ENCODE measurements at regions not wholly inside any gene's neighbourhood (a gene's known extent, or its start where the extent isn't known, plus 50 kb on each side); places are given as distances from the start of the nearest gene placed in this dataset.

DNA sequence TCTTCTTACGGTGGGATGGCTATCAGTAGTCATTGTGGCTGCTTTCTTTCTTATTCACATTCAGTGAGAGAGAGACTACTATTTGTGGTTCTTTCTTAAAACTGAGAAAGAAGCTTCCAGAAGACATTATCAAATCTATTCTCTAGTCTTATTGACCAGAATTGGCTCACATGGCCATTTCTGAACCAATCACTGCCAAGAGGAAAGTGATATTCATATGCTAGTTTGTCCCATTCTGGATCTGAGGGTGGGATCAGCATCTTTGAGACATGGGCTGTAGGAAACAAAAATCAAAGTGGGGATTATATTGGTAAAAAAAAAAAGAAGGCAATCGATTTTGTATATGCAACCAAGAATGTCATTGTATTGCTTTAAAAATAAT lies 106.4 kb upstream of the RASGRP1 start:
- peaks cover 3 to 6% (median 4%) of the 10 kb centered on the region in 3 donors for H3K27me3 Mint-ChIP-seq (ENCODE audit: low read depth in 3 of 3)
- H3K9me3 Mint-ChIP-seq = no peaks in the 10 kb centered on the region
- no peak for DNase-seq

DNA sequence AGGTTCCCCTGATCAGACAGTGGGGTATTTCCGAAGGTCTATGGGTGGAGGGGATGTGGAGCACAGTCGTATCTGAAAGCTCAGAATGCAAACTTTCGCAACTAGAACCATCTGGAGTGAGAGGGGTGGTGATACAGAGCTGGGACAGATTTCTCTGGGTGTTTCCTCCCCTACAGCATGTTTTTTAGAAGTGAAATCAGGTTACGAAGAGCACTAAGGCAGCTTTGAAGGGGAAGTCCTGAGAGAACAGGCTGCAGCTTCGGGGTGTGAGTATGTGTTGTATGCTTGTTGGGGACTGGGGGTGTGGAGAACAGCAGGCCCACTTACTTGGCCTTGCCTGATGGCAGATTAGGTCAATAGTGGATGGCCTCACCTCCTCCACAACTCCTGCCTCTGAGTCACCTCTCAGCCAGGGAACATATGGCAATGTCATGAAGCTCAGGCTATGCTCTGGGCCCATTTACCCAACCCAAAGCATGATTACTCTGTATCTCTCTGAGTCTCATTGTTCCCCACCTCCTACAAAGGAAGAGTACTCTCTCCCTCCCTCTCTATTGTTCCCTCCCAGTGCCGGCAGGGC lies 107.2 kb upstream of the RASGRP1 start:
- Mint-ChIP-seq H3K4me1 (peaks cover 63 to 69% of the 10 kb centered on the region in 2 donors), H3K9me3 (no peaks in the 10 kb centered on the region), H3K4me3 (peak overlapping the region; percentile 6 to 75 (median 31)), H3K27me3 (ENCODE audit: low read depth in 3 of 3) (peaks cover 3 to 6% (median 4%) of the 10 kb centered on the region in 3 donors), H3K27ac (peak overlapping the region; percentile 86 to 99 (median 98)), H3K36me3 (peaks cover 0 to 3% (median 0%) of the 10 kb centered on the region in 3 donors)
- DNase-seq = peak in 1 of 3 donors; percentile 50

More for the DNA sequence above, 106.4 kb upstream of the RASGRP1 start:
- Mint-ChIP-seq H3K4me1 (peaks cover 67 to 76% of the 10 kb centered on the region in 2 donors), H3K27ac (peak overlapping the region; percentile 86 to 99 (median 98)), H3K36me3 (no peaks in the 10 kb centered on the region), H3K4me3 (peak overlapping the region; percentile 6 to 75 (median 61))

DNA sequence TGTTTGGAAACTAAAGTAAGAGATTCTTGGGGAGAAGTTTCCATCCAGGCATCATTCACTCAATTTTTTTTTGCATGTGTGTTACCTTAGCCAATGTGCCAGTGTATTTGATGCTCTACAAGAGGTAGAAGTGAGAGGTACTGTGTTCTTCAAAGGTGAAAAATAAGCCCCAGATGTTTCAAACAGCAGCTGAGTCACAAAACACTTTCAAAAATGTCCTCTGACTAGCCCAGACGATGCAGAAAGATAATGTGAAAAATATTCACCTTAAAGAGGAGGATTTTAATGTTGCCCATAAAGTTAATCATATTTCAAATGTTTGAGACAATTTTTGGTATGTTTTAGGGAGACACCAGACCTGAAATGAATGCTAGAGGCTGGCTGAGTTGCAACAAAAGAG lies 107.7 kb upstream of the RASGRP1 start:
- Mint-ChIP-seq H3K9me3 (no peaks in the 10 kb centered on the region), H3K36me3 (peaks cover 0 to 3% (median 0%) of the 10 kb centered on the region in 3 donors), H3K4me3 (peak overlapping the region in 2 of 5 donors; percentile 68 to 75), H3K27me3 (ENCODE audit: low read depth in 3 of 3) (peaks cover 4 to 6% (median 6%) of the 10 kb centered on the region in 3 donors), H3K27ac (peak overlapping the region; percentile 67 to 99 (median 98)), H3K4me1 (peaks cover 58 to 64% of the 10 kb centered on the region in 2 donors)
- no peak for DNase-seq

DNA sequence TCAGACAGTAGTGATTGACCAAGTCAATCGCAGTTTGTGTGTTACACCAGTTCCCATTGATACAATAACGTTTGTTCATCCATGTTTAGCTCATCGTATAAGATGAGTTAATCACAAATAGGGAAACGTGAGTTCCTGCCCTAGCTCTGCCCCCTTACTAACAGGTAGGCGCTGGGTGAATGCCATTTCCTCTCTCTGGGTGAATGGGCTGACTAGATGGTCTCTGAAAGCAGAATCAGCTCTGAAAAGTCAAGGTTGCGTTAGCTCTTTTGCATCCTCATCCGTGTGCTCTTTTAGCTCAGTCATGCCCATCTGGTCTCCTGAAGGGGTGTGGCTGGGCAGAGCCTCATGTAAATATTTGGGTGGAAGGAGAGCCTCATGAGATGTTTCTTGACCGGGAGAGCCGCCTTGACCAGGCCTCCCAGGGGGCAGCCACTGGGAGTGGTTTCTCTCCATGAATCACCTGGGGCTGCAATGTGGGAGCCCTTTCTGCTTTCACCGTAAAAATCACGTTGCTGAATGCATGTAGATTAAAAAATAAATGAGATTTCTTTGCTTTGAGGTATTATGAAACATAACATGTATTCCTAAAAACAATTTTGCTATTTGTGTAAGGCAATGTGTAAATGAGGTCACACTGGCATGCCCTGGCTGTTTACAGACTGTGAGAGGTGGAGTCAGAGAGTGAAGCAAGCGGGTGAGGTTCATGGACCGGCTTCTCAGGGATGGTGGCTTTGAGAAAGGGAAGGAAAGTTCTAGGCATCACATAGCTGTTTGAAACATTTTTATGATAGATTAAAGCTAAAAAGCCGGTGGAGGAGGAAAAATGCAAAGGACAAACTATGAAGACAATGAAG lies 108.4 kb upstream of the RASGRP1 start:
- H3K9me3 Mint-ChIP-seq = no peaks in the 10 kb centered on the region
- peaks cover 52 to 56% of the 10 kb centered on the region in 2 donors for H3K4me1 Mint-ChIP-seq
- H3K27me3 Mint-ChIP-seq (ENCODE audit: low read depth in 3 of 3) = peaks cover 4 to 7% (median 6%) of the 10 kb centered on the region in 3 donors
- no peak for DNase-seq
- peaks cover 3% of the 10 kb centered on the region in 3 donors for H3K36me3 Mint-ChIP-seq
- H3K4me3 Mint-ChIP-seq = no peak overlapping the region
- H3K27ac Mint-ChIP-seq = peak overlapping the region in 3 of 6 donors; percentile 97 to 99 (median 99)

DNA sequence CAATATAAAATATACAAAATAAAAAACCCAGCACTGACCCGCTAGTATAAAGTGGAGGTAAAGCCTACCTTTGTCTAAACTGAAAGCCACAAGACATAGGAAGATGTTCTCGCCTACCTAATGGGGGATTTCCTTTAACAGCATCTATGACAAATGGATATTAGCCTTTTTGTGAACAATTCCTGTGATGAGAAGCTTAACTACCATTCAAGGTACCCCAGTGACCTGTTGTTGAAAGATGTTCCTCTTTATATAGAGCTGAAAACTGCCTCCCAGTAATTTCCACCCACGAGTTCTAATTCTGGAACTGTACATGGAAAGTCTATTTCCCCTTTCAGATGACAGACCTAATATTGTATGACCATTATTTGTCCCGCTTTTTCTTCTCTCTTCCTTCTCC lies 109.8 kb upstream of the RASGRP1 start:
- H3K36me3 Mint-ChIP-seq = peaks cover 3% of the 10 kb centered on the region in 3 donors
- peaks cover 45 to 49% of the 10 kb centered on the region in 2 donors for H3K4me1 Mint-ChIP-seq
- H3K4me3 Mint-ChIP-seq = no peak overlapping the region
- DNase-seq = no peak
- peak overlapping the region in 5 of 6 donors; percentile 10 to 68 (median 26) for H3K27ac Mint-ChIP-seq
- no peaks in the 10 kb centered on the region for H3K9me3 Mint-ChIP-seq
- peaks cover 4 to 6% (median 6%) of the 10 kb centered on the region in 3 donors for H3K27me3 Mint-ChIP-seq (ENCODE audit: low read depth in 3 of 3)

DNA sequence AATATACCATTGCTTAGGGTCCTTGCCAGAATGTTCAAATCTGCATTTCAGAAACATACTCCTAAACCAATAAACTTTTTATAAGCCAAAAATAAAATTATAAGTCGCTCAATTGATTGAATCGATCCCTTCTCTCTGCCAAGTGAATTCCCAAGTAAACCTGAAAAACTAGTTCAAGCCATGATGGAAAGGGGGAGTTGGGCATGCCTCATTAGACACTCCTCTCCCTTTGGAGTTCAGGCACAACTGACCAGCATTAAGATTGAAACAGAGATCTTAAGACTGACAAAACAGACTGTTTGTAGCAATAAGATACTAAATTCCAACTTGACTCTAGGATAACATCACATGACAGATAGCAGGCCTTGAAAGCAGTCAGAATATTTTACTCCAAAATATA lies 113.7 kb upstream of the RASGRP1 start:
- H3K4me3 Mint-ChIP-seq = no peak overlapping the region
- peaks cover 3% of the 10 kb centered on the region in 3 donors for H3K36me3 Mint-ChIP-seq
- H3K27ac Mint-ChIP-seq = no peak overlapping the region
- DNase-seq = no peak
- H3K4me1 Mint-ChIP-seq = peaks cover 17 to 18% of the 10 kb centered on the region in 2 donors
- no peaks in the 10 kb centered on the region for H3K9me3 Mint-ChIP-seq
- peaks cover 2 to 3% (median 3%) of the 10 kb centered on the region in 3 donors for H3K27me3 Mint-ChIP-seq (ENCODE audit: low read depth in 3 of 3)

DNA sequence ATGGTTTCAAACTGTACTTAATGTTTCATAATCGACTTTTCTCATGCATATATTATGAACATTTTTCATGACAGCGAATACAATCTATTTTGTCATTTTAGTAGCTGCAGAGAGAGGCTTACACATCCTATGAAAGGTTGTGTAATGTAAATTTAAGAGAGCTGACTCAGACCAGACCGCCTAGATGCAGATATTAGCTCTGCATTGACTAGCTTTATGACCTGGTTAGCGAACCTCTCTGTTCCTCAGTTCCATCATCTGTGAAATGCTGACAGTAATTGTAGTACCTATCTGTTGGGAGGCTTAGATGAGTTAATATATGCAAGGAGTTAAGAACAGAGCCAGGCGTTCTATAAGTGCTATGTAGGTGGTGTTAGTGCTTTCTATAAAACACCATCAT lies 116.2 kb upstream of the RASGRP1 start:
- Mint-ChIP-seq H3K4me3 (no peak overlapping the region), H3K36me3 (peaks cover 3 to 7% (median 3%) of the 10 kb centered on the region in 3 donors), H3K9me3 (no peaks in the 10 kb centered on the region), H3K27me3 (ENCODE audit: low read depth in 3 of 3) (peaks cover 0 to 3% (median 2%) of the 10 kb centered on the region in 3 donors), H3K27ac (peak overlapping the region in 1 of 6 donors; percentile 71), H3K4me1 (peaks cover 31 to 33% of the 10 kb centered on the region in 2 donors)
- no peak for DNase-seq

DNA sequence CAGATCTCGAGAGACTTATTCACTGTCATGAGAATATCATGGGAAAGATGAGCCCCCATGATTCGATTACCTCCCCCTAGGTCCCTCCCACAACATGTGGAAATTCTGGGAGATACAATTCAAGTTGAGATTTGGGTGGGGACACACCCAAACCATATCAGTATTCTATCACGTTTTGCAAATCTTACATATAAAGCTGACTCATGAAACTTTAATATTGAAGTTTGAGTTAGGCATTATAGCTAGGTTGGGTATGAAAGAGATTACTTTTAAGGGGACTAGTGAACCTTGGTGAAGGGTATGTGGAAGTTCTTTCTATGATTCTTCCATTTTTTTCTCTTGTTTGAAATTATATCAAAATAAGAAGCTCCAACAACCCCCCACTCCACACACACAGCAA lies 117.7 kb upstream of the RASGRP1 start:
- Mint-ChIP-seq H3K27me3 (ENCODE audit: low read depth in 3 of 3) (peaks cover 0 to 2% (median 0%) of the 10 kb centered on the region in 3 donors), H3K4me1 (peaks cover 40 to 42% of the 10 kb centered on the region in 2 donors), H3K27ac (no peak overlapping the region)

DNA sequence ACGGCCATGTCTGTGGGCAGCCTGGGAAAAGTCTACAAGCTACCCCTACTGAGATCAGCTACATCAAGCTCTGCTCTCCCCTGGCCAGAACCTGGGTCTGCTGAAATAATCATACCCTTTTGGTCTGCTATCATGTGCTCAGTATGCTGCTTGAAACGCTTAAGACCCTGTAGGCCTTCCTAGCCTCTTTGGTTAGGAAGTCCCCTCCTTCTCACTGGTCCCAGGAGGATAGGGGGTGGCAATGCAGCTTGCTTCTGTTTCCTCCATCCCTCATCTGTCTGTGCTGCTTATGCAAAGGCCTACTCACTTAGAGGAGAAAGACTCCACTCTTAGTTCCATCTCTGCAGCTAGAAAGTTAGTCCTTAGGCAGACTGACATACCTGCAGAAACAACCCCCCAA lies 118.2 kb upstream of the RASGRP1 start:
- Mint-ChIP-seq H3K36me3 (peaks cover 0 to 4% (median 0%) of the 10 kb centered on the region in 3 donors), H3K4me3 (peak overlapping the region in 1 of 5 donors; percentile 4), H3K4me1 (peaks cover 41% of the 10 kb centered on the region in 2 donors), H3K9me3 (no peaks in the 10 kb centered on the region), H3K27ac (peak overlapping the region in 4 of 6 donors; percentile 28 to 77 (median 70)), H3K27me3 (ENCODE audit: low read depth in 3 of 3) (peaks cover 0 to 2% (median 0%) of the 10 kb centered on the region in 3 donors)
- no peak for DNase-seq

More for the DNA sequence above, 117.7 kb upstream of the RASGRP1 start:
- H3K36me3 Mint-ChIP-seq = peaks cover 0 to 7% (median 3%) of the 10 kb centered on the region in 3 donors
- no peak for DNase-seq
- H3K4me3 Mint-ChIP-seq = no peak overlapping the region
- H3K9me3 Mint-ChIP-seq = no peaks in the 10 kb centered on the region

DNA sequence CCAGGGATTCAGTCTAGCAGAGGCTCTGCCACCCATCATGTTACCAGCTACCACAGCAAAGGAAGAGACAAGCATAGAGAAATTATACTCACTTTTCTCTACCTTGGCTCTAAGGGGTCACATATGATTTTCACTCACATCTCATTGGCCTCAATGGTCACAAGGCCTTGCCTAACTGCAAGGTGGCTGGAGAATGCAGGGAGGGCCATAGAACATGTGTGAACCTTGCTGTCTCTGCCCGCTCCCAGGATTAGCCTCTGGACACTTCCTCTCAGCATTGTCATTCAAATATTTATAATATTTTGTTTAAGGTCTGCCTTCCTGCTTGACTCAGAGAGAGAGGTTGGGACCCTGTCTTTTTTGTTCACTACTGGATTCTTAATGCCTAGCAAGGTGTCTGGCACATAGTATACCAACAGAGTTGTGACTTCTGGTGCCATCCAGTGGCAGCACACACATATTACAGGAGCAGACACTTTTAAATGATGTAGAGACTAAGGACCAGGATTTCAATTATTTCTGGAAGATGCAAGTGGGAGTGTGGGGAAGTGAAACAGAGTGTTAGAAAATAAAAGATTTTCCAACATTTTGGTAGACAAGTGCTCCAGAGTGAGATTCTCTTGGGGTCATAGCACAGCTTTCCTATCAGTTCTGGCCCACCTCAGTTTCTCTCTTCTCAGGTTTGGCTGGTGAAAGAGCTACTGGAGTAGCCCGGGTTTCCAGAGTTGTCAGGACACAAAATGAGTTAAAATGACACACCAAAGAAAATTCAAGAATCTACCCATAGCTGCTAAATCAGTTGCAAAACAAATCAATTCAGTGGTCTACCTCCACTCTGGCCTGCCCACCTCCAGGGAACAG lies 119.0 kb upstream of the RASGRP1 start:
- peak; percentile 72 to 77 (median 76) for DNase-seq
- H3K27ac Mint-ChIP-seq = peak overlapping the region; percentile 18 to 85 (median 53)
- no peaks in the 10 kb centered on the region for H3K9me3 Mint-ChIP-seq
- peaks cover 0 to 4% (median 0%) of the 10 kb centered on the region in 3 donors for H3K36me3 Mint-ChIP-seq
- peaks cover 46 to 48% of the 10 kb centered on the region in 2 donors for H3K4me1 Mint-ChIP-seq
- H3K4me3 Mint-ChIP-seq = peak overlapping the region in 4 of 5 donors; percentile 0 to 54 (median 31)
- peaks cover 0 to 2% (median 0%) of the 10 kb centered on the region in 3 donors for H3K27me3 Mint-ChIP-seq (ENCODE audit: low read depth in 3 of 3)

DNA sequence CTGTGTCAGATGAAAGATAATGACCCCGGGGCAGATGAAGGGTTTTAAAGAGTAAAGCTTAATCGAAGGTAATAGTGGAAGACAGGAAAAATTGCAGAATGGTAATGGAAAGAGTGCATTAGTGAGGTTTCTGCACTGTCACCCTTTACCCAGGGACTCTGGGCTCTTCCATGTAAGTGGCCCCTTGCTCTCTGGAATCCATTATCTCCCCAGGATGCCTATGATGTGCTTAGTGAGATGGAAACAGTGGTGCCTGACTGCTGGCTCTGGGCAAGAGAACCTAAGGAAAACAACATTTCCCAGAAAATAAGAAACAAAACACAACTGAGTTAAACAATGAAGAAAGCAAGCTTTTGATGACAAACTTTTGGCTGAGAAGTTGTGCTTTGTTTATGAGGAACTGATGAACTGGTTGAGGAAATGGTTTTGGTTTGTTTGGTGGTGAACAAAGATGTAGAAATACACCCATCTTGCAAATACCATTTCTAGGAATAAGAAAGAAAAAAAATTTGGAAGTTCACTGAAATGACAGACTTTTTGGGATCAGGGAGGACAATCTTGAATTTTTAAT lies 119.9 kb upstream of the RASGRP1 start:
- no peaks in the 10 kb centered on the region for H3K9me3 Mint-ChIP-seq
- peaks cover 0 to 2% (median 0%) of the 10 kb centered on the region in 3 donors for H3K27me3 Mint-ChIP-seq (ENCODE audit: low read depth in 3 of 3)
- peak overlapping the region; percentile 9 to 88 (median 61) for H3K27ac Mint-ChIP-seq
- DNase-seq = no peak
- peaks cover 50 to 55% of the 10 kb centered on the region in 2 donors for H3K4me1 Mint-ChIP-seq
- peak overlapping the region in 3 of 5 donors; percentile 9 to 52 (median 38) for H3K4me3 Mint-ChIP-seq
- H3K36me3 Mint-ChIP-seq = peaks cover 0 to 4% (median 0%) of the 10 kb centered on the region in 3 donors

DNA sequence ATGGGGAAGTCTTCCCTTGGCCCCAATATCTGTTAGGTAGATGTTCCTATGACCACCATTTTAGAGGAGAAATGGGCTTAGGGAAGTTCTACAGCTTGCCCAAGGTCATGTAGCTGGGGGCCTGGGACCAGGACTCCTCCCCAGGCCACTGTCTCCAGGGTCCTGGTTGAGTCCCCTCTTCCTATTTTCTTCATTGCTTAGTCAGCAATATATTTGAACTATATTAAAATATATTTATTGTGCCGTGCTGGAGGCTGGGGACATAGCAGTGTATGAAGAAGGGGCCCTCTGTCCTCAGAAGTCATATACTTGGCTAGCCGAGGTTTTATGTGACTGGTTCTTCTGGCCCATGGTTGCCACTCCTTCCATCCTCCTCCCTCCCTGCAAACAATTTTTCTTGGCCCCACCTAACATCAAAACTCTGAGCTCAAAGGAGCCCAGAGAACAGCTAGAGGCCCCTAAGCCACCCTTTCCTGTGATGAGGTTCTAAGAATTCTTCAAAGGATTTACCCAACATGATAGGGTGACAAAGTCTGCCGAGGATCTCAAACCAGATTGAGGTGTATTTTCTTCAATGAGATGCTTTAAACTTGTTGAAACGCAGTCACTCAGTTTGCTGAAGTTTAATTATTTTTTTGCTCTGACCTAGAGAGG lies 121.2 kb upstream of the RASGRP1 start:
- no peaks in the 10 kb centered on the region for H3K9me3 Mint-ChIP-seq
- peaks cover 50 to 55% of the 10 kb centered on the region in 2 donors for H3K4me1 Mint-ChIP-seq
- H3K27me3 Mint-ChIP-seq (ENCODE audit: low read depth in 3 of 3) = peaks cover 0 to 2% (median 0%) of the 10 kb centered on the region in 3 donors
- H3K4me3 Mint-ChIP-seq = peak overlapping the region in 1 of 5 donors; percentile 26
- DNase-seq = no peak
- H3K36me3 Mint-ChIP-seq = peaks cover 0 to 4% (median 0%) of the 10 kb centered on the region in 3 donors
- H3K27ac Mint-ChIP-seq = peak overlapping the region in 5 of 6 donors; percentile 31 to 81 (median 68)
